ENCODE measurements at regions not wholly inside any gene's neighbourhood (a gene's known extent, or its start where the extent isn't known, plus 50 kb on each side); places are given as distances from the start of the nearest gene placed in this dataset.
"Not testable (repeated sequence)": the region's sequence is repeated elsewhere in the genome, so short reads cannot be mapped to it uniquely, and the experiment has no call there.

- no peak for TF ChIP-seq GATA1 (IDR thresholded peaks at IDR 0.05; ENCODE audit: low read depth, low read length)
- TF ChIP-seq POLR2A (IDR thresholded peaks at IDR 0.05; ENCODE audit: low read length), result no peak
- DNase-seq, result no peak
Measured at GRCh38 chr4:24195991-24196736, 306.3 kb upstream of the PPARGC1A start.

GRCh38 chr4:24192018-24192641 is 302.3 kb upstream of the PPARGC1A start:
- TF ChIP-seq POLR2A (IDR thresholded peaks at IDR 0.05; ENCODE audit: low read length) (no peak), GATA1 (IDR thresholded peaks at IDR 0.05; ENCODE audit: low read depth, low read length) (no peak)
- DNase-seq, result no peak

GRCh38 chr4:24190761-24191695 is 301.2 kb upstream of the PPARGC1A start:
- TF ChIP-seq GATA1 (IDR thresholded peaks at IDR 0.05; ENCODE audit: low read depth, low read length) (no peak), POLR2A (IDR thresholded peaks at IDR 0.05; ENCODE audit: low read length) (no peak)
- DNase-seq, result no peak

GRCh38 chr4:24188459-24188858 is 298.6 kb upstream of the PPARGC1A start:
- DNase-seq, result no peak
- TF ChIP-seq POLR2A (IDR thresholded peaks at IDR 0.05; ENCODE audit: low read length) (no peak), GATA1 (IDR thresholded peaks at IDR 0.05; ENCODE audit: low read depth, low read length) (no peak)

GRCh38 chr4:24186466-24186865 is 296.6 kb upstream of the PPARGC1A start:
- no peak for TF ChIP-seq POLR2A (IDR thresholded peaks at IDR 0.05; ENCODE audit: low read length)
- no peak for TF ChIP-seq GATA1 (IDR thresholded peaks at IDR 0.05; ENCODE audit: low read depth, low read length)
- no peak for DNase-seq

- no peak for DNase-seq
Measured at GRCh38 chr4:24181005-24181404, 291.2 kb upstream of the PPARGC1A start.

GRCh38 chr4:24180586-24180985 is 290.7 kb upstream of the PPARGC1A start:
- TF ChIP-seq GATA1 (IDR thresholded peaks at IDR 0.05; ENCODE audit: low read depth, low read length), result no peak
- TF ChIP-seq POLR2A (IDR thresholded peaks at IDR 0.05; ENCODE audit: low read length), result no peak
- DNase-seq, result no peak

More at GRCh38 chr4:24181005-24181404, 291.2 kb upstream of the PPARGC1A start:
- TF ChIP-seq POLR2A (IDR thresholded peaks at IDR 0.05; ENCODE audit: low read length), result no peak
- no peak for TF ChIP-seq GATA1 (IDR thresholded peaks at IDR 0.05; ENCODE audit: low read depth, low read length)

GRCh38 chr4:24179201-24179840 is 289.5 kb upstream of the PPARGC1A start:
- TF ChIP-seq GATA1 (IDR thresholded peaks at IDR 0.05; ENCODE audit: low read depth, low read length) (no peak), POLR2A (IDR thresholded peaks at IDR 0.05; ENCODE audit: low read length) (no peak)

GRCh38 chr4:24177443-24177842 is 287.6 kb upstream of the PPARGC1A start:
- not testable (repeated sequence) for DNase-seq

More at GRCh38 chr4:24179201-24179840, 289.5 kb upstream of the PPARGC1A start:
- no peak for DNase-seq

- TF ChIP-seq POLR2A (IDR thresholded peaks at IDR 0.05; ENCODE audit: low read length) (no peak), GATA1 (IDR thresholded peaks at IDR 0.05; ENCODE audit: low read depth, low read length) (no peak)
- DNase-seq, result no peak
Measured at GRCh38 chr4:24175707-24176106, 285.9 kb upstream of the PPARGC1A start.

- no peak for DNase-seq
Measured at GRCh38 chr4:24174602-24175001, 284.8 kb upstream of the PPARGC1A start.

GRCh38 chr4:24172406-24172805 is 282.6 kb upstream of the PPARGC1A start:
- TF ChIP-seq GATA1 (IDR thresholded peaks at IDR 0.05; ENCODE audit: low read depth, low read length) (no peak), POLR2A (IDR thresholded peaks at IDR 0.05; ENCODE audit: low read length) (no peak)
- no peak for DNase-seq

More at GRCh38 chr4:24174602-24175001, 284.8 kb upstream of the PPARGC1A start:
- TF ChIP-seq GATA1 (IDR thresholded peaks at IDR 0.05; ENCODE audit: low read depth, low read length) (no peak), POLR2A (IDR thresholded peaks at IDR 0.05; ENCODE audit: low read length) (no peak)

- TF ChIP-seq POLR2A (IDR thresholded peaks at IDR 0.05; ENCODE audit: low read length) (no peak), GATA1 (IDR thresholded peaks at IDR 0.05; ENCODE audit: low read depth, low read length) (no peak)
- DNase-seq, result no peak
Measured at GRCh38 chr4:24169956-24170355, 280.1 kb upstream of the PPARGC1A start.
